Kidney (tissue), 13 donors: ENCODE measurements at regions not wholly inside any gene's neighbourhood (a gene's known extent, or its start where the extent isn't known, plus 50 kb on each side); places are given as distances from the start of the nearest gene placed in this dataset.

Experiments used
- DNase-seq, 5 donors: peaks; one replicate each; pipeline ENCODE4 v3.0.0-alpha.2; 2013 to 2020
- FAIRE-seq: peaks from 2 replicates; lab custom pipeline; 2012; peaks lifted over from hg19 to GRCh38; lab: Jason Lieb, UNC
- H3K27ac ChIP-seq, 2 donors: one replicate each; pipeline ENCODE4 v1.7.0; 2013; ENCODE audit warnings: low read depth in 2 of 2, low read length in 2 of 2, inconsistent platforms in 1 of 2
- H3K27me3 ChIP-seq: one replicate; pipeline ENCODE4 v1.7.1; 2013; ENCODE audit warnings: low read length, inconsistent platforms; ENCODE audit not compliant: control insufficient read depth, insufficient read depth
- H3K36me3 ChIP-seq, 3 donors: one replicate each; pipeline versions ENCODE4 v1.7.0 to v1.7.1; 2013; ENCODE audit warnings: low read length in 3 of 3, control low read depth in 1 of 3, inconsistent platforms in 1 of 3; ENCODE audit not compliant: insufficient read depth in 3 of 3, control insufficient read depth in 2 of 3
- H3K4me1 ChIP-seq, 3 donors: one replicate each; pipeline versions ENCODE4 v1.7.0 to v1.7.1; 2013; ENCODE audit warnings: low read length in 3 of 3, inconsistent platforms in 1 of 3, low read depth in 1 of 3; ENCODE audit not compliant: control insufficient read depth in 2 of 3, insufficient read depth in 2 of 3
- H3K4me3 ChIP-seq, 3 donors: one replicate each; pipeline versions ENCODE4 v1.7.0 to v1.8.1; 2013; ENCODE audit warnings: low read length in 3 of 3, control low read depth in 1 of 3, inconsistent platforms in 1 of 3
- H3K9ac ChIP-seq, 3 donors: one replicate each; pipeline versions ENCODE4 v1.7.0 to v1.7.1; 2013; ENCODE audit warnings: low read length in 3 of 3, control low read depth in 1 of 3, inconsistent platforms in 1 of 3
- H3K9me3 ChIP-seq, 3 donors: one replicate each; pipeline versions ENCODE4 v1.7.0 to v1.7.1; 2013; ENCODE audit warnings: low read length in 3 of 3, control low read depth in 1 of 3, inconsistent platforms in 1 of 3; ENCODE audit not compliant: control insufficient read depth in 2 of 3, insufficient read depth in 1 of 3
- CTCF ChIP-seq: IDR thresholded peaks from 3 replicates; pipeline ENCODE4 v1.5.1; 2012; ENCODE audit warnings: mild to moderate bottlenecking, moderate library complexity, borderline replicate concordance; ENCODE audit not compliant: insufficient read depth; ENCODE audit errors: extremely low read depth
- intact Hi-C: fragments of 100-400 bp; cut with DNase I; formaldehyde crosslinking; loops from one replicate; pipeline ENCODE4 v1.11.1; 2022
- donor health status: control.
- donor health status: control.
- donor health status: control.
- donor health status: control.
- donor health status: control.
- donor health status: DM: yes; HTN: yes; CAD: no.
- donor health status: Normal renal cell carcinoma (clear cell type).

GRCh38 chr12:92028441-92028709, 117.3 kb downstream of the BTG1 start:
- FAIRE-seq (no peak), DNase-seq (no peak)
- no peaks in the 10 kb centered on the region for H3K27me3 ChIP-seq
- H3K9me3 ChIP-seq: no peaks in the 10 kb centered on the region
- no peak overlapping the region for H3K4me3 ChIP-seq
- H3K9ac ChIP-seq: no peak overlapping the region
- TF ChIP-seq CTCF: no peak
- intact Hi-C loops: no loop called here
- H3K27ac ChIP-seq: no peak overlapping the region
- no peaks in the 10 kb centered on the region for H3K36me3 ChIP-seq
- H3K4me1 ChIP-seq: no peaks in the 10 kb centered on the region

GRCh38 chr12:92027701-92028440, 117.8 kb downstream of the BTG1 start:
- TF ChIP-seq CTCF: no peak
- no peaks in the 10 kb centered on the region for H3K9me3 ChIP-seq
- no peaks in the 10 kb centered on the region for H3K4me1 ChIP-seq
- no peaks in the 10 kb centered on the region for H3K36me3 ChIP-seq
- no peak overlapping the region for H3K4me3 ChIP-seq
- no peak overlapping the region for H3K27ac ChIP-seq
- DNase-seq (no peak), FAIRE-seq (no peak)
- H3K27me3 ChIP-seq: no peaks in the 10 kb centered on the region
- intact Hi-C loops: no loop called here
- no peak overlapping the region for H3K9ac ChIP-seq

GRCh38 chr12:92027243-92027642, 118.4 kb downstream of the BTG1 start:
- no peaks in the 10 kb centered on the region for H3K36me3 ChIP-seq
- no peaks in the 10 kb centered on the region for H3K9me3 ChIP-seq
- FAIRE-seq: no peak
- H3K27ac ChIP-seq: no peak overlapping the region
- H3K27me3 ChIP-seq: no peaks in the 10 kb centered on the region
- TF ChIP-seq CTCF: no peak
- no peaks in the 10 kb centered on the region for H3K4me1 ChIP-seq
- intact Hi-C loops: no loop called here
- no peak overlapping the region for H3K9ac ChIP-seq
- no peak overlapping the region for H3K4me3 ChIP-seq
- no peak for DNase-seq
